Putamen (tissue), 1 donor: ENCODE measurements at regions not wholly inside any gene's neighbourhood (a gene's known extent, or its start where the extent isn't known, plus 50 kb on each side); places are given as distances from the start of the nearest gene placed in this dataset.

Experiments used
- DNase-seq: peaks from one replicate; pipeline ENCODE4 v3.0.0-alpha.2; 2016; ENCODE audit warnings: low spot score

GRCh38 chr6:153218184-153218792 lies 87.2 kb upstream of the RGS17 start:
- no peak for DNase-seq

DNA sequence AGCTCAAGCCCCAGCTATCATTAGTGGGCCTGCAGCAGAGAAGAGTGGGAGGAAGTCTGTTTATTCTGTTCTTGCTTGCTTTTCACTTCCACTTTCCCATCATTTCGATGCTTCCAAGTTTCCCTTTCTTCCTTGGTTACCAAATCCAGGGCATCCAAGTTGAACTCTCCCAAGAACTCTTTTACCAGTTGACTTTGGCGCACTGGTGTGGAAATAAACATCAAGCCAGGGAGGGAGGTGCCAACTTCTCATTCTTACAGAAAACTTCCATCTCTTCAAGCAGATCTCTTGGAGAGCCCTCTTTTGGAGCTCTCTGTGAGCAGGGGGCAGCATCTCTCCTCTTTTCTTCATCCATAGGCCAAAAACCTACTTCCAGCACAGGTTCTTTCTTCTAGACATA lies 85.7 kb upstream of the RGS17 start:
- no peak for DNase-seq

GRCh38 chr6:153215242-153215641 lies 84.2 kb upstream of the RGS17 start:
- no peak for DNase-seq

DNA sequence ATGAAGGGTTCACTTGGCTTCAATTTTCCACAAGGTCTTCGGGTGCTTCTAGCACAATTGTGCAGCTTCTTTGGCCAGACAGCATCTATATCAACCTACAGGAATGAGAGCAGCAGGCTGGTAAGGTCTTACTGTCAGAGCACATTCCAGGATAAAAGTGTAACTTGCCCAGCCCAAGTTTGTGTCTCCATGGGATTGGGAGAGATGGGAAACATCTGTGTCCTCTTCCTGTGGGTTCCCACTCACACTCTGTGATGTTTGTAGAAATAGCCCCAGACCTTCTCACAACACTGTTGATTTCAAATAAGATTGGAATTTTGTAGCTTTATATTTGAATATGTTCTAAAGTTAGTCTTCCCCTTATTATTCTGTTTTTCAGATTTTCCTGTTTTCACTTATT lies 83.4 kb upstream of the RGS17 start:
- no peak for DNase-seq

- no peak for DNase-seq
Observed at GRCh38 chr6:153210083-153210482, 79.0 kb upstream of the RGS17 start.

DNA sequence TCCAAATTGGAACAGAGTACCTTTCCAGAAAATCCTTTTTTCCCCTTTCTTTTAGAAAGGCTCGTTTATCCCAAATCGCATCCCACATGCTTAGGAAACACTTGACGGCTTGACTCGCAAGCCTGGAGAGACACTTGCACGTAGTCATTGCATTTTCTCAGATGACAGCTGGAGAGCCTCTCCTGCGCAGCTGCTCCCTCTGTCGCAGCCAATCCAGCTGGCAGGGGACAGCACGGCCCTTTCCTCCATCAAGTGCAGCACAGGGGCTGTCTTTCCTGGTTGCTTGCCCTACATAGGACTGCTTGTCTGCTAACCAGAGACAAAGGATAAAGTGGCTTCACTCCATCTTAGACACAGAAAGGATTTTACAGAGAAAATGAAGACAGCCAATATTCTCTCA lies 77.6 kb upstream of the RGS17 start:
- no peak for DNase-seq

GRCh38 chr6:153207617-153208016 lies 76.5 kb upstream of the RGS17 start:
- no peak for DNase-seq

DNA sequence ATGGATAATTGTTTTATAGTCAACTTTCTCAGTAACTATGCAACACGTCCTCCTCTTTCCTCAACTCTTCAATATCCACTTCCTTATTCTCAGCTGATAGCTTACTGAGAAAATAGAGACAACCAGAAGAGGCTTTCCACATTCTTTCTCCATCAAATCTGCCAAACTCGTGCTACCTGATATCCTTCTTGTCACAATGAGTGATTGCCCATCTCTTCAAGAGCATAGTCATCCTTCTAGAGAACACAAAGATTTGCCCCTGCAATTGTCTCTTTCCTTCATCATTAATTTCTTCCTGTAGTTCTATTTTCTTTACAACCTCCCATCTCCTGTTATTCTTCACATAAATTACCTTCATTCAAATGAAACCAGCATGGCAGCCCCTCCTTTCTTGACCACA lies 75.9 kb upstream of the RGS17 start:
- no peak for DNase-seq

- no peak for DNase-seq
Observed at GRCh38 chr6:153192943-153193885, 62.1 kb upstream of the RGS17 start.

DNA sequence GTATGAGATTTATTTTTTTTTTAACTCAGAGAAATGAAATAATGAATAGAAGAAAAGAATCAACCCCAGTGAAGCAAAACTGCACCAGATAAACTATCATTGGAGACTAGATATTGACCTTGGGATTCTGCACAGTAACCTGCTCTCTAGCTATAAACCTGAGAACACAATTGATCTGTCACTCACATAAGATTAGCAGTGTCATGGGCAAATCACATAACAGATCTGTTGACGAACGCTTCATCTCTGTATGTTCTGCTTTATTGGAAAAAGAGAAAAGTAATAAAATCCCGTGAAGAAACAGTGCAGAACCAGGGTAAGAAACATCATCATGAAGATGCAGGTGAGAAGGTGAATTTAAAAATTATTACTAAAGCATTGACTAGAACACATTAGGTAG lies 52.8 kb upstream of the RGS17 start:
- DNase-seq: no peak
